MCF 10A (cell line): ENCODE measurements at regions not wholly inside any gene's neighbourhood (a gene's known extent, or its start where the extent isn't known, plus 50 kb on each side); places are given as distances from the start of the nearest gene placed in this dataset.

Experiments
- BruUV-seq: library from RNA; stranded (reverse); fragments of 400-500 nt; replicated peaks from 2 replicates; lab custom pipeline; 2021; lab: Mats Ljungman, UMichigan
- CTCF ChIA-PET: fragments of 300-600 bp; sonication (Branson Sonifier 250); formaldehyde crosslinking; extraction: SDS; loops from one replicate; lab custom pipeline; 2021; ENCODE audit warnings: antibody characterized with exemption, inconsistent platforms; lab: Yijun Ruan, JAX
- POLR2A ChIA-PET: fragments of 300-600, 350-650 bp; sonication (Branson Sonifier 250); formaldehyde crosslinking; extraction: SDS; loops from one replicate; lab custom pipeline; 2020; ENCODE audit warnings: antibody characterized with exemption, inconsistent platforms; lab: Yijun Ruan, JAX
- DNase-seq: peaks from one replicate; pipeline ENCODE4 v3.0.0-alpha.2; 2018; ENCODE audit not compliant: unreplicated experiment
- H3K27ac Mint-ChIP-seq: one replicate; pipeline ENCODE4 v1.8.0; 2022; ENCODE audit warnings: mild to moderate bottlenecking, low read depth, mixed read lengths; ENCODE audit not compliant: unreplicated experiment
- H3K27me3 Mint-ChIP-seq: one replicate; pipeline ENCODE4 v1.8.0; 2022; ENCODE audit warnings: mixed read lengths; ENCODE audit not compliant: insufficient read depth, unreplicated experiment
- H3K36me3 Mint-ChIP-seq: one replicate; pipeline ENCODE4 v1.8.0; 2022; ENCODE audit warnings: mild to moderate bottlenecking, moderate library complexity, mixed read lengths; ENCODE audit not compliant: insufficient read depth, unreplicated experiment
- H3K4me1 Mint-ChIP-seq: one replicate; pipeline ENCODE4 v1.8.0; 2022; ENCODE audit warnings: mixed read lengths; ENCODE audit not compliant: insufficient read depth, unreplicated experiment
- H3K4me3 Mint-ChIP-seq: one replicate; pipeline ENCODE4 v1.8.0; 2022; ENCODE audit warnings: mild to moderate bottlenecking, moderate library complexity, mixed read lengths; ENCODE audit not compliant: unreplicated experiment
- H3K9me3 Mint-ChIP-seq: one replicate; pipeline ENCODE4 v1.8.0; 2022; ENCODE audit warnings: mixed read lengths; ENCODE audit not compliant: unreplicated experiment
- intact Hi-C: fragments of 100-400 bp; cut with micrococcal nuclease; formaldehyde crosslinking; loops from 2 replicates; pipeline ENCODE4 v1.14.1; 2022
- TF ChIP-seq, protein P1 (sequence below): fragments of 200-600 bp; IDR thresholded peaks from one replicate; pipeline ENCODE4 v1.8.0; 2022; ENCODE audit warnings: antibody characterized with exemption, mild to moderate bottlenecking; ENCODE audit not compliant: unreplicated experiment

DNA sequence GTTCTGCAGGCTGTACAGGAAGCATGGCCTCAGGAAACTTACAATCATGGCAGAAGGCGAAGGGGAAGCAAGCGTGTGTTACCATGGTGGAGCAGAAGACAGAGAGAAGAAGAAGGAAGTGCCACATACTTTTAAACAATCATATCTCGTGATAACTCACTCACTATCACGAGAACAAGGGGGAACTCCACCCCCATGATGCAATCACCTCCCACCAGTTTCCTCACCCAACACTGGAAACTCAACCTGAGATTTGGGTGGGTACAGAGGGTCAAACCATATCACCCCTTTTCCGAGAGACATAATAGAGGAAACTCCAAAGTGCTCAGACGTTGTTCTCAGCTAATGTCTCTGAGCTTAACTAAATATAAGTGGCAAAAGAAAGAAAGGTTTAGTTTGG lies 186.3 kb upstream of the MME start:
- no TSS peak for BruUV-seq
- H3K4me1 Mint-ChIP-seq: no peaks in the 10 kb centered on the region
- H3K4me3 Mint-ChIP-seq: no peak overlapping the region
- TF ChIP-seq, protein P1, sequence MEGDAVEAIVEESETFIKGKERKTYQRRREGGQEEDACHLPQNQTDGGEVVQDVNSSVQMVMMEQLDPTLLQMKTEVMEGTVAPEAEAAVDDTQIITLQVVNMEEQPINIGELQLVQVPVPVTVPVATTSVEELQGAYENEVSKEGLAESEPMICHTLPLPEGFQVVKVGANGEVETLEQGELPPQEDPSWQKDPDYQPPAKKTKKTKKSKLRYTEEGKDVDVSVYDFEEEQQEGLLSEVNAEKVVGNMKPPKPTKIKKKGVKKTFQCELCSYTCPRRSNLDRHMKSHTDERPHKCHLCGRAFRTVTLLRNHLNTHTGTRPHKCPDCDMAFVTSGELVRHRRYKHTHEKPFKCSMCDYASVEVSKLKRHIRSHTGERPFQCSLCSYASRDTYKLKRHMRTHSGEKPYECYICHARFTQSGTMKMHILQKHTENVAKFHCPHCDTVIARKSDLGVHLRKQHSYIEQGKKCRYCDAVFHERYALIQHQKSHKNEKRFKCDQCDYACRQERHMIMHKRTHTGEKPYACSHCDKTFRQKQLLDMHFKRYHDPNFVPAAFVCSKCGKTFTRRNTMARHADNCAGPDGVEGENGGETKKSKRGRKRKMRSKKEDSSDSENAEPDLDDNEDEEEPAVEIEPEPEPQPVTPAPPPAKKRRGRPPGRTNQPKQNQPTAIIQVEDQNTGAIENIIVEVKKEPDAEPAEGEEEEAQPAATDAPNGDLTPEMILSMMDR: no peak
- ChIA-PET POLR2A (no interaction called here), CTCF (no interaction called here)
- no peak overlapping the region for H3K27ac Mint-ChIP-seq
- H3K27me3 Mint-ChIP-seq: no peaks in the 10 kb centered on the region
- no peaks in the 10 kb centered on the region for H3K36me3 Mint-ChIP-seq
- no peak for DNase-seq
- H3K9me3 Mint-ChIP-seq: peaks cover 13% of the 10 kb centered on the region
- intact Hi-C loops: no loop called here

DNA sequence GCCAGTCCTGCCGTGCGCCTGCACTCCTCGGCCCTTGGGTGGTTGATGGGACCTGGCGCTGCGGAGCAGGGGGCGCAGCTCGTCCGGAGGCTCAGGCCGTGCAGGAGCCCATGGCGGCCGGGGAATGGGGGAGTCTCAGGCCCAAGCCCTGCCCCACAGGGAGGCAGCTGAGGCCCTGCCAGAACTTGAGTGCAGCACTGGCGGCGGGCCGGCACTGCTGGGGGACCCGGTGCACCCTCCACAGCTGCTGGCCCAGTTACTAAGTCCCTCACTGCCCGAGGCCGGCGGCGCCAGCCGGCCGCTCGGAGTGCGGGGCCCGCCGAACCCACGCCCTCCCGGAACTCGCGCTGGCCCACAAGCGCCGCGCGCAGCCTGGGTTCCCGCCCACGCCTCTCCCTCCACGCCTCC lies 190.9 kb upstream of the MME start:
- no peaks in the 10 kb centered on the region for H3K27me3 Mint-ChIP-seq
- peaks cover 7% of the 10 kb centered on the region for H3K4me1 Mint-ChIP-seq
- ChIA-PET CTCF (interaction anchor here (0.7 kb wide), 1 partner anchor 119 kb away, joined by 5 read pairs; no protein-coding TSS in a partner anchor), POLR2A (no interaction called here)
- H3K4me3 Mint-ChIP-seq: no peak overlapping the region
- H3K9me3 Mint-ChIP-seq: peaks cover 8% of the 10 kb centered on the region
- BruUV-seq: no TSS peak
- DNase-seq: no peak
- TF ChIP-seq, protein P1: no peak
- H3K36me3 Mint-ChIP-seq: peaks cover 9% of the 10 kb centered on the region
- H3K27ac Mint-ChIP-seq: no peak overlapping the region
- intact Hi-C loops: loop anchor here (5.0 kb wide), 1 partner anchor 97 kb away; no protein-coding TSS in a partner anchor

DNA sequence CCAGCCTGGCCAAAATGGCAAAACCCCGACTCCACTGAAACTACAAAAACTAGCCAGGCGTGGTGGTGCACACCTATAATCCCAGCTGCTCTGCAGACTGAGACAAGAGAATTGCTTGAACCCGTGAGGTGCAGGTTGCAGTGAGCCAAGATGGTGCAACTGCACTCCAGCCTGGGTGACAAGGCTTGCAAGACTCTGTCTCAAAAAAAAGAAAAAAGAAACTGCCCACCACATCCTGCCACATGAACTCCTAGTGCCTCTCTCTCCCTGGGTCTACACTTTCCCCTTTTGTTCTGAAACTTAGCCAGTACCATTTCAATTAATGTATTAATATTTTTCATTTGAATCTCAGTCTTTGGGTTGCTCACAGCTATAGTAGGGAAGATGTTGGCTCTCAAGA lies 192.2 kb upstream of the MME start:
- Mint-ChIP-seq H3K27ac (no peak overlapping the region), H3K9me3 (no peaks in the 10 kb centered on the region), H3K36me3 (peaks cover 9% of the 10 kb centered on the region), H3K27me3 (no peaks in the 10 kb centered on the region), H3K4me1 (peaks cover 7% of the 10 kb centered on the region), H3K4me3 (no peak overlapping the region)
- ChIA-PET CTCF (no interaction called here), POLR2A (no interaction called here)
- intact Hi-C loops: loop anchor here (5.0 kb wide), 1 partner anchor 96 kb away; no protein-coding TSS in a partner anchor
- DNase-seq: no peak
- BruUV-seq: no TSS peak
- TF ChIP-seq, protein P1: no peak

DNA sequence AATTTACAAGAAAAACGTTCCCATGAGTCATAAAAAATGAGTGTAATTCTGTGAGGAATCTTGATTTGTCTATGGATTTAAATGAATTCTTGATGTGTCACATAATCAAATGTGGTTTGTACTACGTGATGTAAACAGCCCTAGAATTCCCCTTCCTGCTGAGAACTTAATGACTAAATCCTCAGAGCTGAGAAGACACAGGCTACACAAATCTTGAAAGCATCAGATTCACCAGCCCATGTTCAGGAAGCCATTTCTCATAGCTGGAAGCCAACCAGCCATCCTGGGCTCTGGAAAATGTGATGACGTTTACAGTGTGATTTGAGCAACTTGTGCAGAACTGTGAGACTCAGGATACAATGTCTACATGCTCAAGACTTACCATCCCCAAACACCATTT lies 193.7 kb upstream of the MME start:
- H3K27ac Mint-ChIP-seq: peak overlapping the region; percentile 89
- no TSS peak for BruUV-seq
- peak; percentile 85 for DNase-seq

More for the DNA sequence above, 193.7 kb upstream of the MME start:
- intact Hi-C loops: loop anchor here (5.0 kb wide), 1 partner anchor 94 kb away; no protein-coding TSS in a partner anchor
- H3K9me3 Mint-ChIP-seq: no peaks in the 10 kb centered on the region
- H3K36me3 Mint-ChIP-seq: peaks cover 9% of the 10 kb centered on the region
- H3K27me3 Mint-ChIP-seq: no peaks in the 10 kb centered on the region
- H3K4me1 Mint-ChIP-seq: peaks cover 7% of the 10 kb centered on the region
- TF ChIP-seq, protein P1: no peak
- ChIA-PET POLR2A (interaction anchor here (0.6 to 1.2 kb wide), 2 partner anchors 13 to 84 kb away, joined by 3 read pairs; no protein-coding TSS in a partner anchor), CTCF (interaction anchor here (0.6 to 1.1 kb wide), 3 partner anchors 9 to 68 kb away, joined by 3 read pairs; no protein-coding TSS in a partner anchor)
- H3K4me3 Mint-ChIP-seq: no peak overlapping the region
